Nucleus accumbens (tissue), 56 donors: ENCODE measurements at regions not wholly inside any gene's neighbourhood (a gene's known extent, or its start where the extent isn't known, plus 50 kb on each side); places are given as distances from the start of the nearest gene placed in this dataset.

Experiments
- DNase-seq, 56 donors: peaks; one replicate each; lab custom pipeline; 2025; lab: John Stamatoyannopoulos, UW

DNA sequence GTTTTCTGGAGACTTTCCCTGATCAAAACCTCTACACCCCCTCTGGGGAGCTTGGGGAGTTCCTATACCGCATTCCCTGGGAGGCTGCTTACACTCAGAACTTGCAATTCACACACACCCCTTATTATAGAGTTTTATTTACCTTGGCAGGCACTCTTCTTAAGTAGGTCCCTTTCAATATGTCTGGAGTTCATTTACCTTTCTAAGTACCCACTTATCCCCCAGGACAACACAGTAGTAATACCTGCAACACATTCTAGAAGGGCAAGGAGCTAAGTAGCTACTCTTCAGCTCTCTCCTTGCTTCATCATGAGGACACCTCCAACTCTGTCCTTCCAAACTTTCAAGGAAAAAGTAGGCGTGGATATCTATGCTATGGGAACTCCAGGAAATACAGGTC lies 127.8 kb upstream of the ANO3 start:
- DNase-seq, result no peak

DNA sequence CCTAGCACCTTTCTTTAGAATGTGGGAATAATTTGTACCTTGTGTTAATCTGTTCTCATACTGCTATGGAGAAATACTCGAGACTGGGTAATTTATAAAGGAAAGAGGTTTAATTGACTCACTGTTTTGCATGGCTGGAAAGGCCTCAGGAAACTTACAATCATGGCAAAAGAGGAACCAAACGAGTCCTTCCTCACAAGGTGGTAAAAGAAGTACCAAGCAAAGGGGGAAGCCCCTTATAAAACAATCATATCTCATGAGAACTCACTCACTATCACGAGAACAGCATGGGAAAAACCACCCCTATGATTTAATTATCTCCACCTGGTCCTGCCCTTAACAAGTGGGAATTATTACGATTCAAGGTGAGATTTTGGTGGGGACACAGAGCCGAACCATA lies 127.1 kb upstream of the ANO3 start:
- no peak for DNase-seq

DNA sequence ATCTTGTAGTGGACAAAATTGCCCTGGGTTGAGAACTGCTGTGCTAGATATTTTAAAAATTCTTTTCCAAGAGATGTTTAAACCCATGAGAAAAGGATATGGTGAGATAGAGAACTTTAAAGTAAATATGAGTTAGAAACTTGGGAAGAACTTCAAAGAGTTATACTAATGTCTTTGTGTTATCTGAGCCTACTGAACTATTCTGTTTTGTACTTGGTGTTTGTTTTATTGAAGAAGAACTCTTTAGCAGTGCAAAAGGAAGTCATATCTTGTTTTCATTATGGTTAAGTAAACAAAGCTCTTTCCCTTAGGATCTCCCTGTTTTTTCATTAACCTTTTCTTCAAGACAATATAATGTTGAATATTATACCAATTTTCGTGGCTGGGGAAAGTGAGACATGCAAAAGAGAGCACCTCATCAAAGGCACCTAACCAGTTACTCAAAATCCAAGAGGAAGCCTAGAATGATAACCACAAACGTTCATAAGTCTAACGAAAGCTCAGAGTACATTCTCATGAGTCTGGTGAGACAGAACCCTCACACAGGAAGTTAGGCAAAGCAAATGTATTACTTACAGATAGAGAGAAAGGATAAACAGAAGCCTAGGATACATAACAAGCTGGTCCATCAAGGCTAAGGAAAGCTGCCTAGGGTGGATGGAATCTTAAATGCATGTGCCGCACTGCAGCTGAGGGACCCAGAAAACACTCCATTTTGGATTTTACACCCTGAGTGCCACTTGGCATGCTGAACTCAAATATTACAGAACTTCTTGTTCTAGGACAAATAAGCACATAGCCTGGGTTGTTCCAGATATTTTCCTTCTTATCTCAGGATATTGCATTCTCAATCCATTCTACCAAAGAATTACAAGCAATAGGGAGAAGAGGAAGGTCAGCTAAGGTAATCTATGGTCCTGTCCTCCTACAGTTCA lies 112.5 kb upstream of the ANO3 start:
- DNase-seq, result no peak

DNA sequence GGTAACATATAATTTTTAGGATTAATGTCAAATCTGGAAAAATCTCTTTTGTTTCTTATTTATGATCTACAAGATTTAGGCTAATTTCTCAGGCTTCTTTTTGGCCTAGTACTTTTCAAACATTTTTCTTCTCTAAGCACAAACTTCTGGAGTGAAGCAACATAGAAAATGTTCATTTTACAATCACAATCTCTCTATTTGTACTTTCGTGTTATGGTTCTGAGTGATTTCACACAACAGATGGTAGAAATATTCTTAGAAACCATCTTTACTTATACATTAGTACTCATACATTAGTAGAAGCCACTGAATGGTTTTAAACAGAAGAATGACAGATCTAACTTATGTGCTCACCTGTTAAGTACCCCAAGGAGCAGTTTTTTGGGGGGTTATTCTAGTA lies 106.3 kb upstream of the ANO3 start:
- no peak for DNase-seq

GRCh38 chr11:26227301-26227746 lies 104.6 kb upstream of the ANO3 start:
- DNase-seq, result no peak

DNA sequence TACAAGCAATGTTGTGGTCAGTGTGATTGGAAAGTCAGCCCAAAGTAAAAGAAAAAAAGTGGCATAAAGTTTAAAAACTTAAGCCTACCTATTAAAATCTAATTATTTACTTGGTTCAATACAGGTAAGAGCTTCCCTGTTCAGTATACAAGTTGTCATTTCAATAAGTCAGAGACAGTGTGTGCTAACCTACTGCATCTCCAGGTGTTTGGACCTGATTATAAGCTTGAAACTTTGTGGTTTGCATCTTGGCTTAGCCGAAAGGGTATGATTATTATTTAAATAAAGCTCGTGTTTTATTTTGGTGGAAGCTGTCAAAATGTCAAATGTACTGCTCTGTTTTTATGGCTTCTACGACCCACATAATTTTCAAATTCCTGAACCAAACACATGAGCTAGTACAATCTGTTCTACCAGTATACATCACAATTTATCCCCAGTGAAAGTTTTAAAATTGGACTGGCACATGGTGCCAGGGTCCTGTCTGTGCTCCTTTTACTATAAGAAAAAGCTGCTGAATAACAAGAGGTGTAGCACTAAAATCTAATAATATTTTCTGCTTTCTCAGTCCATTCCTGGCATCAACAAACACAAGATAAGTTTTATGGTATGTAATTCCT lies 103.9 kb upstream of the ANO3 start:
- no peak for DNase-seq

DNA sequence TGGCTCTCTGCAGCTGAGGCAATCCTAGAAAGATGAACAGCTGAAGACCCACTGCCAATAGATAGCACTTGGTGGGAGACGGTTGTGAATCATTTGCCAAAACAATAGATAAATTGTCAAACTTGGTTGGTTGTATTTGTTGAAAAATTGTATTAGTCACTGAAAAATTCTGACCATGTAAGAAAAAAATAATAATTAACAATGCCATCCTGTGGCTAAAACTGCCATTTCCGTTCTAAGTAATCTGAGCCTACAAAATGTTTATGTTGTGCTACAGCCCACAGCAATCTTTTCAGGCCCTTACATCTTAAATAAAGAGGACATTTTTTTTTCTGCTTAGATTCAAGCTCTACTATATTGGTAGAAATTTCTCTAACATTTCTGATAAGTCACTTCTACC lies 103.2 kb upstream of the ANO3 start:
- DNase-seq, result no peak

GRCh38 chr11:26229257-26229656 lies 102.7 kb upstream of the ANO3 start:
- no peak for DNase-seq

DNA sequence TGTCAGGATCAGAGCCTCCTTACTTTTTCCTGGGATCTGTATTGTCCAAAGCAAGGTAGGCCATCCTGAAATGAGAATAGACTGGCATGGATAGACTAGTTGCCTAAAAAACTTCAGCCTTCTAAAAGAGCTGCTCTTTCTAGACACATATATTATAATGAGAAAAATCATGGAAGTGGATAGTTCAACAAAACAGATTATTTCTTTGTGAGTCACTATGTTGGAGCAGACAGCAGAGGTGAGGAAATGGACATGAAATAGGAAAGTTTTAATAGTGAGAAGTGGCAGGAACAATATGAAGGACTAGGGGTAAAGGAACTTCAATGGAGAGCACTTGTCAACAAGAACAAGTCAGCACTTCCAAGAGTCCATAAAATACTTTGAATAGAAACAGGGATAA lies 101.9 kb upstream of the ANO3 start:
- no peak for DNase-seq

GRCh38 chr11:26231252-26231661 lies 100.7 kb upstream of the ANO3 start:
- DNase-seq, result no peak

- DNase-seq, result no peak
Measured at GRCh38 chr11:26234451-26234850, 97.5 kb upstream of the ANO3 start.

DNA sequence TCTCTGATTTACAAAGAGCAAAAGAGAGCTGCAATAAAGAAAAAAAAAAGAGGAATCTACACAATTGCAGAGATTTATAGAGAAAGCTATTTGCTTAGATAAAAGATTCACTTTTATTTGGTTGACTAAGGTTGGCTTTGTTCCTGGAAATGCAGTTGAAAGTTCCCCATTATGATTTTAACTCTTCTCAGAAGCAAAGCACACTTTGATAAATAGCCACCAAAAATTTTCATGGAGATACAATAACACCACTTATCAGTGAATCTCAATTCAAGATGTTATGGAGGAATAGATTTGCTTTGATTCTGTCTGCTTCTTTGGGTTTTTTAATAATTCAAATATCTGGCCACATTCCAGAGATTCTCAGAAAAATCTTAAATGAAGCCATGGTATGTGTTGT lies 88.5 kb upstream of the ANO3 start:
- DNase-seq, result no peak

DNA sequence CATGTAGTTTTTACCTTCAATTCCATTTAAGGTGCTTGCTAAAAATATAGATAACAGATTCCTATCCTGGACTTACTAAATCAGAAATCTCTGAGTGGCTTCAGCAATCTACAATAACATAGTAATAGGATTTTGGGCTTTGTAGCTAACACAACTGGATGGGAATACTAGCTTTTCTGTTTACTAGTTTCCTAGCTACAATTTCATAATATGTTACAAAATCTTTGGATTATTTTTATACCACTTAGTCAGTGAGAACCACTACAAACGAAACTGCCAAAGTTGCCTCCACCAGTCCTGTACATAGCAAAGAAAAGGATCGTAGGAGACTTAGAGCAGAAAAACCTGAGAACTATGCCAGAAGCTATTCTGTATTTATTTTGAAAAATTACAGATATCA lies 87.7 kb upstream of the ANO3 start:
- DNase-seq, result no peak

DNA sequence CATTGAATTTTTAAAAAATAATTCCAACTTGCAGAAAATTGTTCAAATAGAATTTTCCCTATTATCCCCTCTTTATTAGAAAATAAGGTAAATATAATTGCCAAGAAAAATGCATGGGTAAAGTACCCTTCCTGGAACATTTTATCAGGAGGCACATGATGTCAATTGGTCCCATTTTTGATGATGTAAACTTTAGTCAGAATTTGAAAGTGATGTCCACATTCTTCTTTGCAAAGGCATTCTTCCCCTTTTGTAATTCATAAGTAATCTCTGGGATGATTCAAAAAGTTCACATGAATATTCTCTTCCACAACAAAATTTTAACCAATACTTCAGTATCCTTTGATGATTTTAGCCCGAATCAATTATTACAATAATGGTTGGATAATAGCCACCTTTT lies 86.9 kb upstream of the ANO3 start:
- no peak for DNase-seq

DNA sequence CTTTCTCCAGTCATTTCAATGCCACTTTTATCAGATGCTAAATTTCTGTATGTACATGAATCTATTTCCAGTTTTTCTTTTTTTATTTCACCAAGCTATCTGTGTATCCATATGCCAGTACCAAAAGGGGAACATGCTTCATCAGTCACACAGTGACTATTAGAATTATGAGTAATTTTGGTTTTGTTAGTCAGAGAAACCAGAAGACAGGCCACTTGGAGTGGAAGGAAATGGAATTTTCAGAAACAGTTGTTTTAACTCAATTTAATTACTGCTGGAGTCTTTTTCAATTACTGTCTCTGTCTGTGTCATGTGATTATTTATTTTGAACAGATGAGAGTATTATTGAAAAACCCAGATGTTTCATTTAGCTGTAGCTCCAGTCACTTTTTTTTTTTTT lies 84.6 kb upstream of the ANO3 start:
- DNase-seq, result no peak

GRCh38 chr11:26248661-26249060 lies 83.3 kb upstream of the ANO3 start:
- DNase-seq, result no peak

- DNase-seq, result no peak
Measured at GRCh38 chr11:26254378-26254777, 77.6 kb upstream of the ANO3 start.

GRCh38 chr11:26263769-26264168 lies 68.2 kb upstream of the ANO3 start:
- DNase-seq, result no peak

DNA sequence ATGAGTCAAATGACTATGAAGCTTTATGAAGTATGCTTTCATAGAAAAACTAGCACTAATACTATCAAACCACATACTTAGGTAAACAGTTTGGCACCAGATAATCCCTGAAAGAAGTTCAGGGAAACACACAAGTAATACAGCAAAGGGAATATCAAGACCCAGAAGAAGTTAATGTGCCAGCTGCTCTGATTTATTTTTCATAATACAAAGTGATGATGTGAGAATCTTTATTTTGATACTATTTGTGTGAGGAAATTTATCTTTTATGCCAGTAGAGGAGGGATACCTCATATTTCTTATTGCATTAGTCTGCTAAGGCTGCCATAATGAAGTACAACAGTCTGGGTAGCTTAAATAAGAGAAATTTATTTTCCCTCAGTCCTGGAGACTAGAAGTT lies 67.7 kb upstream of the ANO3 start:
- no peak for DNase-seq

- DNase-seq, result no peak
Measured at GRCh38 chr11:26268980-26269660, 62.8 kb upstream of the ANO3 start.

- no peak for DNase-seq
Measured at GRCh38 chr11:26271666-26272065, 60.3 kb upstream of the ANO3 start.
